ENCODE measurements at regions not wholly inside any gene's neighbourhood (a gene's known extent, or its start where the extent isn't known, plus 50 kb on each side); places are given as distances from the start of the nearest gene placed in this dataset.

DNA sequence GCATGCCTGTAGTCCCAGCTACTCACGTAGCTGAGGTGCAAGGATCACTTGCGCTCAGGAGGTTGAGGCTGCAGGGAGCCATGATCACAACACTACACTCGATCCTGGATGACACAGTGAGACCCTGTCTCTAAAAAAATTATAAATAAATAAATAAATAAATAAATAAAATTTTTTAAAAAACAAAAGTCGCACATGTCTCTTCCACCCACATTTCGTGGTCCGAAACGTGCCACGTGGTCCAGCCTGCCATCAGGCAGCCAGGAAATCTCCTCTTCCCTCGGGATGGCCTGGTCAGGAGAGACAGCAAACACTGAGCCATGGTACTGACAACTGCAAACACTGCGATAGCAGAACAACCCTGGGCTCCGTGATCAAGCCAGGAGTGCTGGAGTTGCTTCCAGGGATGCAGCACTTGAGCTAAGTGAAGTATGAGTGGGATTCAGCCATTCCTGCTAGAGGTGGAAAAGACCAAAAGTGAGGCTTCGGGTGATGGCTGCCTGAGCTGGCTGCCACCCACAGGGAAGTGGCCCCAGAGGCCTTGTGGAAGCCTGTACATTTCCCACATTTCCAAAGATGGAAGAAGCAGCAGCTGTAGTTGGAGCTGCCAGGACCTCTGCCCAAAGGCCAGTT is 193.1 kb downstream of the SMAD2 start:
- Histone ChIP-seq H3K9me3 (ENCODE audit: control insufficient read depth in 4 of 4, insufficient read depth in 3 of 4, low read length in 3 of 4) (peaks cover 0 to 11% (median 0%) of the 10 kb centered on the region in 4 donors), H3K27me3 (ENCODE audit: control insufficient read depth in 3 of 3, insufficient read depth in 3 of 3, low read length in 2 of 3) (peaks cover 0 to 10% (median 7%) of the 10 kb centered on the region in 3 donors), H3K9ac (ENCODE audit: insufficient read depth in 1 of 2, low read length in 2 of 2) (no peak overlapping the region), H3K36me3 (ENCODE audit: control insufficient read depth in 4 of 4, insufficient read depth in 4 of 4, low read length in 4 of 4) (no peaks in the 10 kb centered on the region), H3K27ac (ENCODE audit: low read depth in 1 of 2, low read length in 1 of 2) (no peak overlapping the region), H3K4me1 (ENCODE audit: control insufficient read depth in 5 of 5, insufficient read depth in 5 of 5, low read length in 5 of 5) (no peaks in the 10 kb centered on the region), H3K4me3 (no peak overlapping the region)
- WGBS, 2 donors: 88 to 92% methylated on average over 12 of the region's 12 CpGs
- no peak for TF ChIP-seq CTCF (IDR thresholded peaks at IDR 0.05; ENCODE audit: control extremely low read depth, extremely low read depth)
- DNase-seq (no peak), ATAC-seq (ENCODE audit: insufficient read depth, low FRiP score) (no peak)

- no peak for TF ChIP-seq CTCF (IDR thresholded peaks at IDR 0.05; ENCODE audit: control extremely low read depth, extremely low read depth)
- H3K27me3 ChIP-seq (ENCODE audit: control insufficient read depth in 3 of 3, insufficient read depth in 3 of 3, low read length in 2 of 3): peaks cover 0 to 10% (median 7%) of the 10 kb centered on the region in 3 donors
- H3K4me3 ChIP-seq: no peak overlapping the region
- no peak overlapping the region for H3K9ac ChIP-seq (ENCODE audit: insufficient read depth in 1 of 2, low read length in 2 of 2)
- H3K9me3 ChIP-seq (ENCODE audit: control insufficient read depth in 4 of 4, insufficient read depth in 3 of 4, low read length in 3 of 4): peaks cover 0 to 11% (median 0%) of the 10 kb centered on the region in 4 donors
- no peak overlapping the region for H3K27ac ChIP-seq (ENCODE audit: low read depth in 1 of 2, low read length in 1 of 2)
- ATAC-seq (ENCODE audit: insufficient read depth, low FRiP score): no peak
- DNase-seq: no peak
- 73 to 84% methylated on average over 5 of the region's 5 CpGs for WGBS, 2 donors
- no peaks in the 10 kb centered on the region for H3K4me1 ChIP-seq (ENCODE audit: control insufficient read depth in 5 of 5, insufficient read depth in 5 of 5, low read length in 5 of 5)
- H3K36me3 ChIP-seq (ENCODE audit: control insufficient read depth in 4 of 4, insufficient read depth in 4 of 4, low read length in 4 of 4): no peaks in the 10 kb centered on the region
These were observed 193.9 kb downstream of the SMAD2 start for GRCh38 chr18:47736376-47737140.

DNA sequence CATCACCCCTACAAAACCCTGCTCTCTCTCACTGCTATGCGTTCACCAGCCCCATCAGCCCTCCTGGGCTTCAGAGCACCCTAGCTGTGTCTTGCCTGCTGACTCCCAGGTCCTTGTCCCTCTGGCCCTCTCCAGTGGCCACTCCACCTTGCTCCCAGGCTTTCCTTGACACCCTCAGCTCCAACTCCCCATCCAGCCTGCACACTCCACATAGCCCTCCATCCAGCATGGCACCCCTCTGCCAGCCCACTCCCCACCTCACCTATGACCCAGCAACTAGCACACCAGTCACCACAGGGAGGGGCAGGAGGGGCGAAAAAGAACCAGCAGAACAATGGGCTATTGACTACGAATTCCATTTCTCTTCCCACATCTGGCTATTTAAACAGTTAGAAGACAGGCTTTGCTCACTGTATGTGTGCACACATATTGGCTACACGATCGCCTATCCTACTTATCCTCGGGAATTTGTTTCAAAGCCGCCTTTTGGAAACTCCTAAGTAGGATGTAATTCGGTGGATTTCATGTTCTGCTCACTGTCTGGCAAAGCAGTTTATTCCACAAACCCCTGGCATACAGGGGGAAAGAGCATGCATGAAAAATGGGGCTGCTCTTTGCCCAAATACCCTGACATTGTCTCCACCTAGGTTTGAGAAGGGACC is 195.3 kb downstream of the SMAD2 start:
- Histone ChIP-seq H3K27ac (ENCODE audit: low read depth in 1 of 2, low read length in 1 of 2) (no peak overlapping the region), H3K27me3 (ENCODE audit: control insufficient read depth in 3 of 3, insufficient read depth in 3 of 3, low read length in 2 of 3) (peaks cover 0 to 10% (median 9%) of the 10 kb centered on the region in 3 donors), H3K4me1 (ENCODE audit: control insufficient read depth in 5 of 5, insufficient read depth in 5 of 5, low read length in 5 of 5) (no peaks in the 10 kb centered on the region), H3K36me3 (ENCODE audit: control insufficient read depth in 4 of 4, insufficient read depth in 4 of 4, low read length in 4 of 4) (no peaks in the 10 kb centered on the region), H3K4me3 (no peak overlapping the region), H3K9me3 (ENCODE audit: control insufficient read depth in 4 of 4, insufficient read depth in 3 of 4, low read length in 3 of 4) (peaks cover 0 to 11% (median 0%) of the 10 kb centered on the region in 4 donors), H3K9ac (ENCODE audit: insufficient read depth in 1 of 2, low read length in 2 of 2) (no peak overlapping the region)
- no peak for TF ChIP-seq CTCF (IDR thresholded peaks at IDR 0.05; ENCODE audit: control extremely low read depth, extremely low read depth)
- no peak for DNase-seq
- ATAC-seq (ENCODE audit: insufficient read depth, low FRiP score): no peak
- 75 to 87% methylated on average over 8 of the region's 8 CpGs for WGBS, 2 donors

All from lung (tissue), 11 donors.